Esophagus squamous epithelium (tissue), 5 donors: ENCODE measurements at regions not wholly inside any gene's neighbourhood (a gene's known extent, or its start where the extent isn't known, plus 50 kb on each side); places are given as distances from the start of the nearest gene placed in this dataset.

Experiments
- DNase-seq: peaks from one replicate; lab custom pipeline; 2025; lab: John Stamatoyannopoulos, UW
- H3K27ac ChIP-seq, 4 donors: fragments of 200-600 bp; sonication (generic); one replicate each; pipeline ENCODE4 v1.5.1; 2016 to 2019; ENCODE audit warnings: mild to moderate bottlenecking in 1 of 4
- H3K27me3 ChIP-seq, 4 donors: fragments of 200-600 bp; sonication (generic); 1 replicate in 3 of 4; 2 replicates in 1 of 4; pipeline versions ENCODE4 v1.5.1 to v1.6.0; 2017 to 2021; ENCODE audit warnings: antibody characterized with exemption in 1 of 4
- H3K36me3 ChIP-seq, 3 donors: fragments of 200-600 bp; sonication (generic); one replicate each; pipeline ENCODE4 v1.5.1; 2016 to 2019
- H3K4me1 ChIP-seq, 3 donors: fragments of 200-600 bp; sonication (generic); one replicate each; pipeline ENCODE4 v1.5.1; 2017 to 2019
- H3K4me3 ChIP-seq, 4 donors: fragments of 200-600 bp; sonication (generic); 1 replicate in 3 of 4; 2 replicates in 1 of 4; pipeline ENCODE4 v1.5.1; 2016 to 2019; ENCODE audit warnings: mild to moderate bottlenecking in 2 of 4, moderate library complexity in 1 of 4
- H3K9me3 ChIP-seq, 3 donors: fragments of 200-600 bp; sonication (generic); one replicate each; pipeline ENCODE4 v1.5.1; 2016 to 2019
- POLR2A ChIP-seq, 4 donors: fragments of 450-650 bp; IDR thresholded peaks; one replicate each; pipeline ENCODE4 v1.6.1; 2017; ENCODE audit warnings: antibody characterized with exemption in 4 of 4, mild to moderate bottlenecking in 4 of 4, moderate library complexity in 3 of 4
- WGBS, 2 donors: methylation state at CpG; one replicate each; pipeline ENCODE4 v1.1.5; 2018; 5-methylcytosine and 5-hydroxymethylcytosine counted together
- intact Hi-C: fragments of 100-400 bp; cut with DNase I; formaldehyde crosslinking; loops from one replicate; pipeline ENCODE4 v1.15.0; 2022
- TF ChIP-seq, protein P1 (sequence below), 6 experiments: fragments of 450-650 bp in 4 of 6; fragments of 200-600 bp in 2 of 6; sonication (generic) in 2 of 6; IDR thresholded peaks; one replicate each; pipeline ENCODE4 v1.5.1; 2016 to 2019; ENCODE audit warnings: antibody characterized with exemption in 6 of 6, mild to moderate bottlenecking in 4 of 6, moderate library complexity in 4 of 6
- donor health status: DM: yes; HTN: yes; CAD: no.

DNA sequence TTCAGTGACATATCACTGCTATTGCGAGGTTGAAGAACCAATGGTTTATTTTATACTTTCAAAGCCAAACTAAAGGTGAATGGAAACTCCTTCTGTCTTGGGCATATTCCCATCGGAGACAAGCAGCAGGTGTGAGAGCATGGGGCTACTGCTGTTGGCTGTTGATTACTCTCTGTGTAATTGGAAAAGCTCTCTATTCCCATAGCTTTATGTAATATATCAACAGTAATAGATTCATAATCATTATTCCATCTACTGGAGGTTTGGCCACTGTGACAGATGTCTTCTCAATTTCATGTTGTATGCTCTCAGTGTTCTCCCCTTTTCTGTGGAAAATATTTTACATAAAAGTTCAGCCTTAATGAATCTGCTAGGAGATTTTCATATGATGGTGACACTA, 352.0 kb downstream of the BTG1 start:
- Histone ChIP-seq H3K4me1 (no peaks in the 10 kb centered on the region), H3K27me3 (no peaks in the 10 kb centered on the region), H3K4me3 (no peak overlapping the region), H3K27ac (no peak overlapping the region), H3K9me3 (no peaks in the 10 kb centered on the region), H3K36me3 (no peaks in the 10 kb centered on the region)
- no peak for TF ChIP-seq POLR2A (IDR thresholded peaks at IDR 0.05)
- TF ChIP-seq, protein P1, sequence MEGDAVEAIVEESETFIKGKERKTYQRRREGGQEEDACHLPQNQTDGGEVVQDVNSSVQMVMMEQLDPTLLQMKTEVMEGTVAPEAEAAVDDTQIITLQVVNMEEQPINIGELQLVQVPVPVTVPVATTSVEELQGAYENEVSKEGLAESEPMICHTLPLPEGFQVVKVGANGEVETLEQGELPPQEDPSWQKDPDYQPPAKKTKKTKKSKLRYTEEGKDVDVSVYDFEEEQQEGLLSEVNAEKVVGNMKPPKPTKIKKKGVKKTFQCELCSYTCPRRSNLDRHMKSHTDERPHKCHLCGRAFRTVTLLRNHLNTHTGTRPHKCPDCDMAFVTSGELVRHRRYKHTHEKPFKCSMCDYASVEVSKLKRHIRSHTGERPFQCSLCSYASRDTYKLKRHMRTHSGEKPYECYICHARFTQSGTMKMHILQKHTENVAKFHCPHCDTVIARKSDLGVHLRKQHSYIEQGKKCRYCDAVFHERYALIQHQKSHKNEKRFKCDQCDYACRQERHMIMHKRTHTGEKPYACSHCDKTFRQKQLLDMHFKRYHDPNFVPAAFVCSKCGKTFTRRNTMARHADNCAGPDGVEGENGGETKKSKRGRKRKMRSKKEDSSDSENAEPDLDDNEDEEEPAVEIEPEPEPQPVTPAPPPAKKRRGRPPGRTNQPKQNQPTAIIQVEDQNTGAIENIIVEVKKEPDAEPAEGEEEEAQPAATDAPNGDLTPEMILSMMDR (IDR thresholded peaks at IDR 0.05), result no peak
- intact Hi-C loops, result no loop called here
- no peak for DNase-seq
- WGBS, 2 donors, result 100% methylated on average over 2 of the region's 2 CpGs

- no peak for TF ChIP-seq POLR2A (IDR thresholded peaks at IDR 0.05)
- TF ChIP-seq, protein P1 (IDR thresholded peaks at IDR 0.05), result no peak
- 77 to 78% methylated on average over 1 of the region's 1 CpG for WGBS, 2 donors
- H3K4me1 ChIP-seq, result no peaks in the 10 kb centered on the region
- no peaks in the 10 kb centered on the region for H3K36me3 ChIP-seq
- no peak for DNase-seq
- no peaks in the 10 kb centered on the region for H3K9me3 ChIP-seq
- H3K4me3 ChIP-seq, result no peak overlapping the region
- intact Hi-C loops, result no loop called here
- H3K27ac ChIP-seq, result no peak overlapping the region
- H3K27me3 ChIP-seq, result no peaks in the 10 kb centered on the region
These were observed 353.0 kb downstream of the BTG1 start for GRCh38 chr12:91792597-91792996.

GRCh38 chr12:91786499-91787272, 359.0 kb downstream of the BTG1 start:
- Histone ChIP-seq H3K4me3 (no peak overlapping the region), H3K27ac (no peak overlapping the region), H3K4me1 (no peaks in the 10 kb centered on the region), H3K9me3 (no peaks in the 10 kb centered on the region), H3K27me3 (no peaks in the 10 kb centered on the region), H3K36me3 (no peaks in the 10 kb centered on the region)
- intact Hi-C loops, result no loop called here
- DNase-seq, result no peak
- TF ChIP-seq, protein P1 (IDR thresholded peaks at IDR 0.05), result no peak
- TF ChIP-seq POLR2A (IDR thresholded peaks at IDR 0.05), result no peak
- 88% methylated on average over 2 of the region's 2 CpGs for WGBS, 2 donors

DNA sequence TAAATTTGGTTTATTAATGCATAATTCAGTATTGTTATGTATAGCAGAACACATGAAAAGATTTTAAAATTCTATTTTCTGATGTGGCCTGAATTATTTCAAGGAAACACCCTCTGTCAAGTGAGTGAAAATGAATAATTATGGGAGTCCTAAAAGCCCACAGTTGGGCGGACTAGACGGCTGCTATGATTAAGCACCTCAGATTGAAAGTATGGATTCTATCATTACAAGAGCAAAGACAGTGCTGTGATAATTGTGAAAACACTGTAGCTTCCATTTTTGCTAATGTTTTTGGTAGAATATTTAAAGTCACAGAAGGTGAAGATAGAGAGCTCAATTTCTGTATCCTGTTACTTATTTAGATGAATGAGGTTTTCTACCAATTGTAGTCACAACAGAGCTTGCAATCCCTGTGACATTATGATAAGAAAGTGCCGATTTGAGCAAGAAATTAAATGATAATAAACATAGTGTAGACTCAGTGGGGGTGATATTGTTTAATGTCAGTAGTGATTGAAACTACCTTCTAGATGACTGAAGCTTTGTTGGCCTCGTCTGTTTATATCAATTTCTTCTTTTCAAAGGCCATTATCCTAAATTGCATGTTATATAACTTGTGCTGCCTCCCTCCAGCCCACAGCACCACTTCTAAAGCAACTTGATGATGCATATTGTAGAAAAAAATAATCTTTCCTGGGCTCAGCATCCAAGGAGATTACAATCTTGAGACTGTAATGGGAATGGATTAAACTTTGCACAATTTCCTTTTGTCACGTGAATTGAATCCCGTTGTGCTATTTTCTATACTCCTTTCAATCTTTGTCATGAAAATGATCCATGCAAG, 359.8 kb downstream of the BTG1 start:
- intact Hi-C loops, result no loop called here

More for the DNA sequence above, 359.8 kb downstream of the BTG1 start:
- no peaks in the 10 kb centered on the region for H3K9me3 ChIP-seq
- DNase-seq, result no peak
- H3K4me1 ChIP-seq, result no peaks in the 10 kb centered on the region
- H3K27me3 ChIP-seq, result no peaks in the 10 kb centered on the region
- no peak overlapping the region for H3K27ac ChIP-seq
- H3K36me3 ChIP-seq, result no peaks in the 10 kb centered on the region
- TF ChIP-seq POLR2A (IDR thresholded peaks at IDR 0.05), result no peak
- TF ChIP-seq, protein P1 (IDR thresholded peaks at IDR 0.05), result no peak
- WGBS, 2 donors, result 63% methylated on average over 6 of the region's 6 CpGs
- H3K4me3 ChIP-seq, result no peak overlapping the region
